ENCODE measurements at regions not wholly inside any gene's neighbourhood (a gene's known extent, or its start where the extent isn't known, plus 50 kb on each side); places are given as distances from the start of the nearest gene placed in this dataset.

GRCh38 chr10:64261092-64261491 lies 739.9 kb downstream of the REEP3 start:
- DNase-seq (no peak), ATAC-seq (ENCODE audit: low read depth in 2 of 2) (no peak)
- Histone ChIP-seq H3K27me3 (ENCODE audit: control insufficient read depth, insufficient read depth, low read length) (no peaks in the 10 kb centered on the region), H3K9me3 (ENCODE audit: control insufficient read depth in 2 of 2, low read length in 2 of 2) (no peaks in the 10 kb centered on the region), H3K36me3 (ENCODE audit: control insufficient read depth, insufficient read depth, low read length) (no peaks in the 10 kb centered on the region), H3K27ac (ENCODE audit: insufficient read depth, low read length, poor library complexity, severe bottlenecking) (no peak overlapping the region), H3K4me1 (ENCODE audit: control insufficient read depth, insufficient read depth, low read length, poor library complexity, severe bottlenecking) (no peaks in the 10 kb centered on the region), H3K4me3 (ENCODE audit: low read depth, low read length) (no peak overlapping the region)
- no peaks in the 10 kb centered on the region for H3K27me3 Mint-ChIP-seq
- no peak overlapping the region for H3K4me3 Mint-ChIP-seq
- H3K4me1 Mint-ChIP-seq = peaks cover 0 to 4% (median 0%) of the 10 kb centered on the region in 4 donors
- no peak overlapping the region for H3K27ac Mint-ChIP-seq
- peaks cover 0 to 7% (median 1%) of the 10 kb centered on the region in 7 donors for H3K9me3 Mint-ChIP-seq
- no peaks in the 10 kb centered on the region for H3K36me3 Mint-ChIP-seq

DNA sequence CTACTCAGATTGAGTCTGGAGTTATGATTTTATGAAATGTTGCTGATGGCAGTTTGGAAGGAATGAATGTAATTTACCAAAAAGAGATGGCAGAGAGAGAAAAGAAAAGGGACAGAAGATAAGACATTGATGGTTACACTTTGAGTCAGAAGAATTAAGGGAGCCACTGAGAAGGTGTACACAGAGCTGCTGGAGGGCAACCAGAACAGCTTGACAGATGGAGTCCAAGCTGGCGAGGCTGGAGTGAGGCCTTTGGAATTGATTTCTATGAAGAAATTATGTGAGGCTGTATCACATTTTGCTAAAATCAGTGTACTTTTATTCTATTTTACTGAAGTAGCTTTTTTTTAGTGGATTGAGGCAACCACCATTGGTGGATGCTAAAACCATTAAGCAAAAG lies 740.5 kb downstream of the REEP3 start:
- Mint-ChIP-seq H3K27me3 (no peaks in the 10 kb centered on the region), H3K4me3 (no peak overlapping the region), H3K9me3 (peaks cover 0 to 7% (median 1%) of the 10 kb centered on the region in 7 donors), H3K36me3 (no peaks in the 10 kb centered on the region), H3K27ac (no peak overlapping the region), H3K4me1 (peaks cover 0 to 4% (median 0%) of the 10 kb centered on the region in 4 donors)
- H3K27ac ChIP-seq (ENCODE audit: insufficient read depth, low read length, poor library complexity, severe bottlenecking) = no peak overlapping the region
- H3K4me3 ChIP-seq (ENCODE audit: low read depth, low read length) = no peak overlapping the region
- H3K36me3 ChIP-seq (ENCODE audit: control insufficient read depth, insufficient read depth, low read length) = no peaks in the 10 kb centered on the region
- ATAC-seq (ENCODE audit: low read depth in 2 of 2) = no peak
- H3K4me1 ChIP-seq (ENCODE audit: control insufficient read depth, insufficient read depth, low read length, poor library complexity, severe bottlenecking) = no peaks in the 10 kb centered on the region
- H3K27me3 ChIP-seq (ENCODE audit: control insufficient read depth, insufficient read depth, low read length) = no peaks in the 10 kb centered on the region
- no peaks in the 10 kb centered on the region for H3K9me3 ChIP-seq (ENCODE audit: control insufficient read depth in 2 of 2, low read length in 2 of 2)
- DNase-seq = no peak

GRCh38 chr10:64265961-64266360 lies 744.8 kb downstream of the REEP3 start:
- DNase-seq (no peak), ATAC-seq (ENCODE audit: low read depth in 2 of 2) (no peak)
- Mint-ChIP-seq H3K4me1 (peaks cover 0 to 4% (median 0%) of the 10 kb centered on the region in 4 donors), H3K9me3 (peaks cover 0 to 7% (median 1%) of the 10 kb centered on the region in 7 donors), H3K27me3 (no peaks in the 10 kb centered on the region), H3K27ac (no peak overlapping the region), H3K36me3 (no peaks in the 10 kb centered on the region), H3K4me3 (no peak overlapping the region)
- Histone ChIP-seq H3K9me3 (ENCODE audit: control insufficient read depth in 2 of 2, low read length in 2 of 2) (no peaks in the 10 kb centered on the region), H3K27me3 (ENCODE audit: control insufficient read depth, insufficient read depth, low read length) (no peaks in the 10 kb centered on the region), H3K4me1 (ENCODE audit: control insufficient read depth, insufficient read depth, low read length, poor library complexity, severe bottlenecking) (no peaks in the 10 kb centered on the region), H3K36me3 (ENCODE audit: control insufficient read depth, insufficient read depth, low read length) (no peaks in the 10 kb centered on the region), H3K4me3 (ENCODE audit: low read depth, low read length) (no peak overlapping the region), H3K27ac (ENCODE audit: insufficient read depth, low read length, poor library complexity, severe bottlenecking) (no peak overlapping the region)

- Mint-ChIP-seq H3K27me3 (no peaks in the 10 kb centered on the region), H3K4me3 (peak overlapping the region in 1 of 4 donors; percentile 13), H3K27ac (no peak overlapping the region), H3K36me3 (no peaks in the 10 kb centered on the region), H3K9me3 (peaks cover 0 to 5% (median 0%) of the 10 kb centered on the region in 7 donors), H3K4me1 (no peaks in the 10 kb centered on the region)
- no peaks in the 10 kb centered on the region for H3K9me3 ChIP-seq (ENCODE audit: control insufficient read depth in 2 of 2, low read length in 2 of 2)
- DNase-seq (no peak), ATAC-seq (ENCODE audit: low read depth in 2 of 2) (no peak)
- no peaks in the 10 kb centered on the region for H3K27me3 ChIP-seq (ENCODE audit: control insufficient read depth, insufficient read depth, low read length)
- no peak overlapping the region for H3K4me3 ChIP-seq (ENCODE audit: low read depth, low read length)
- H3K4me1 ChIP-seq (ENCODE audit: control insufficient read depth, insufficient read depth, low read length, poor library complexity, severe bottlenecking) = no peaks in the 10 kb centered on the region
- H3K36me3 ChIP-seq (ENCODE audit: control insufficient read depth, insufficient read depth, low read length) = no peaks in the 10 kb centered on the region
- no peak overlapping the region for H3K27ac ChIP-seq (ENCODE audit: insufficient read depth, low read length, poor library complexity, severe bottlenecking)
Measured at GRCh38 chr10:64271508-64271907, 750.3 kb downstream of the REEP3 start.

DNA sequence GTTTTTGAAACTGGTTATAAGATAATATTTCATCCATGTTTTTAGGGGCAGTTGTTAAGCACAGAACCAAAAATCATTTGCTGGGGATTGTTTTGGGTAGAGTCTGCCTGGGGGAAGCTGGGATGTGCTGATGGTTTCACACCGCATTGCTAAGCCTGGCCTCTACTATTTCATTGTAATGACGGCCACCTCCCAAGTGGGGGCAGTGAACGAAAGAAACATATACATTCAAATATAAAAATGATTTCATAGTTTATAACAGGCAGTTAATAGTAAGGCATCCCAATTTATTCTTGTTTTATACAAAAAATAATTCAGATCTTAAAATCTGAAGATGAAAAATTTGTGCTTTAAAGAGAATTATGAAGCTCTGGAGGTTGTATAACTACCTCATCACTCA lies 750.8 kb downstream of the REEP3 start:
- no peaks in the 10 kb centered on the region for H3K36me3 Mint-ChIP-seq
- H3K9me3 ChIP-seq (ENCODE audit: control insufficient read depth in 2 of 2, low read length in 2 of 2) = no peaks in the 10 kb centered on the region
- no peaks in the 10 kb centered on the region for H3K27me3 ChIP-seq (ENCODE audit: control insufficient read depth, insufficient read depth, low read length)
- H3K27ac ChIP-seq (ENCODE audit: insufficient read depth, low read length, poor library complexity, severe bottlenecking) = no peak overlapping the region
- no peaks in the 10 kb centered on the region for H3K4me1 Mint-ChIP-seq
- H3K9me3 Mint-ChIP-seq = peaks cover 0 to 5% (median 0%) of the 10 kb centered on the region in 7 donors
- no peak for ATAC-seq (ENCODE audit: low read depth in 2 of 2)
- H3K27ac Mint-ChIP-seq = no peak overlapping the region
- H3K4me3 ChIP-seq (ENCODE audit: low read depth, low read length) = no peak overlapping the region
- DNase-seq = no peak
- no peaks in the 10 kb centered on the region for H3K27me3 Mint-ChIP-seq
- no peak overlapping the region for H3K4me3 Mint-ChIP-seq
- no peaks in the 10 kb centered on the region for H3K4me1 ChIP-seq (ENCODE audit: control insufficient read depth, insufficient read depth, low read length, poor library complexity, severe bottlenecking)
- H3K36me3 ChIP-seq (ENCODE audit: control insufficient read depth, insufficient read depth, low read length) = no peaks in the 10 kb centered on the region

DNA sequence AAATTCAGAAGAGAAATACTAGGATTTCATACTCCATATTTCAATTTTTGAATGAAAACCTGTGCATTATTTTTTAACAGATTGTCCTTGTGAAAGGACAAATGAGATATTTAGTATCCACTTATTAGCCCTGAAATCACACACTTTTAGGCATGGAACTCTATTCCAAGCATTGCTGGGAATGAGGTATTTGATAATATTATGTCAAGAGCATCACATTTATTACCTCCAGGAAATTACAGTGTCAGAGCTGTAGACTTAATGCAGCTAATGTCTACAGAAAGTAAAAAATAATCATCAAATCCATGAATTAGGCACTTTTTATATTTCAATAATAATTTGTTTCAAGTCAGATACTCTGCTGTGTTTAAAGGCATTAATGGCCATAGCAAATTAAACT lies 753.8 kb downstream of the REEP3 start:
- no peaks in the 10 kb centered on the region for H3K9me3 ChIP-seq (ENCODE audit: control insufficient read depth in 2 of 2, low read length in 2 of 2)
- DNase-seq (no peak), ATAC-seq (ENCODE audit: low read depth in 2 of 2) (no peak)
- no peaks in the 10 kb centered on the region for H3K36me3 ChIP-seq (ENCODE audit: control insufficient read depth, insufficient read depth, low read length)
- Mint-ChIP-seq H3K27ac (no peak overlapping the region), H3K4me1 (no peaks in the 10 kb centered on the region), H3K9me3 (peaks cover 0 to 4% (median 0%) of the 10 kb centered on the region in 7 donors), H3K27me3 (no peaks in the 10 kb centered on the region), H3K4me3 (no peak overlapping the region), H3K36me3 (no peaks in the 10 kb centered on the region)
- no peaks in the 10 kb centered on the region for H3K4me1 ChIP-seq (ENCODE audit: control insufficient read depth, insufficient read depth, low read length, poor library complexity, severe bottlenecking)
- no peaks in the 10 kb centered on the region for H3K27me3 ChIP-seq (ENCODE audit: control insufficient read depth, insufficient read depth, low read length)
- no peak overlapping the region for H3K4me3 ChIP-seq (ENCODE audit: low read depth, low read length)
- H3K27ac ChIP-seq (ENCODE audit: insufficient read depth, low read length, poor library complexity, severe bottlenecking) = no peak overlapping the region

GRCh38 chr10:64275774-64276173 lies 754.6 kb downstream of the REEP3 start:
- DNase-seq (no peak), ATAC-seq (ENCODE audit: low read depth in 2 of 2) (no peak)
- Mint-ChIP-seq H3K36me3 (no peaks in the 10 kb centered on the region), H3K9me3 (peaks cover 0 to 4% (median 0%) of the 10 kb centered on the region in 7 donors), H3K4me1 (no peaks in the 10 kb centered on the region), H3K4me3 (no peak overlapping the region), H3K27me3 (no peaks in the 10 kb centered on the region), H3K27ac (no peak overlapping the region)
- Histone ChIP-seq H3K36me3 (ENCODE audit: control insufficient read depth, insufficient read depth, low read length) (no peaks in the 10 kb centered on the region), H3K4me1 (ENCODE audit: control insufficient read depth, insufficient read depth, low read length, poor library complexity, severe bottlenecking) (no peaks in the 10 kb centered on the region), H3K4me3 (ENCODE audit: low read depth, low read length) (no peak overlapping the region), H3K27ac (ENCODE audit: insufficient read depth, low read length, poor library complexity, severe bottlenecking) (no peak overlapping the region), H3K9me3 (ENCODE audit: control insufficient read depth in 2 of 2, low read length in 2 of 2) (no peaks in the 10 kb centered on the region), H3K27me3 (ENCODE audit: control insufficient read depth, insufficient read depth, low read length) (no peaks in the 10 kb centered on the region)

DNA sequence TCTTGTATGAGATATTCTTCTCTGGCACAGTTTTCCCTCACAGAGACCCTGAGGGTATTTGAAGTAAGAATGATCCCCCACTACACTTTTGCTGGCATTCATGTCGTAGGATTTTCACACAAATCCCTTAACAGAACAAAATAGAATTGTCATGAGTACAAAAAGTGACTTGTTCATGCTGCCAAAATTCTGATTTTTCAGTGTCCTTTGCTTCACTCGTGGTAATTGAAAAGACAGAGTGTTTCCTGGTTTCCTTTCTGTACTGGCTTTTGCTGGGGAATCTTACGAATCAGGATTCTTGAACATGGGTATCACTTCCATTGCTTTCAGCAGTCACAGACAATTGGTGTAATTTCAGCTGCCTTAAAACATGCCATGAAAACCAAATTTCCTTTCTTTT lies 756.3 kb downstream of the REEP3 start:
- Histone ChIP-seq H3K36me3 (ENCODE audit: control insufficient read depth, insufficient read depth, low read length) (no peaks in the 10 kb centered on the region), H3K27ac (ENCODE audit: insufficient read depth, low read length, poor library complexity, severe bottlenecking) (no peak overlapping the region), H3K4me1 (ENCODE audit: control insufficient read depth, insufficient read depth, low read length, poor library complexity, severe bottlenecking) (no peaks in the 10 kb centered on the region), H3K4me3 (ENCODE audit: low read depth, low read length) (no peak overlapping the region), H3K27me3 (ENCODE audit: control insufficient read depth, insufficient read depth, low read length) (no peaks in the 10 kb centered on the region), H3K9me3 (ENCODE audit: control insufficient read depth in 2 of 2, low read length in 2 of 2) (no peaks in the 10 kb centered on the region)
- ATAC-seq (ENCODE audit: low read depth in 2 of 2) (no peak), DNase-seq (no peak)
- Mint-ChIP-seq H3K27ac (no peak overlapping the region), H3K27me3 (no peaks in the 10 kb centered on the region), H3K4me3 (no peak overlapping the region), H3K9me3 (peaks cover 0 to 4% (median 0%) of the 10 kb centered on the region in 7 donors), H3K36me3 (no peaks in the 10 kb centered on the region), H3K4me1 (no peaks in the 10 kb centered on the region)
